ENCODE measurements at regions not wholly inside any gene's neighbourhood (a gene's known extent, or its start where the extent isn't known, plus 50 kb on each side); places are given as distances from the start of the nearest gene placed in this dataset.

DNA sequence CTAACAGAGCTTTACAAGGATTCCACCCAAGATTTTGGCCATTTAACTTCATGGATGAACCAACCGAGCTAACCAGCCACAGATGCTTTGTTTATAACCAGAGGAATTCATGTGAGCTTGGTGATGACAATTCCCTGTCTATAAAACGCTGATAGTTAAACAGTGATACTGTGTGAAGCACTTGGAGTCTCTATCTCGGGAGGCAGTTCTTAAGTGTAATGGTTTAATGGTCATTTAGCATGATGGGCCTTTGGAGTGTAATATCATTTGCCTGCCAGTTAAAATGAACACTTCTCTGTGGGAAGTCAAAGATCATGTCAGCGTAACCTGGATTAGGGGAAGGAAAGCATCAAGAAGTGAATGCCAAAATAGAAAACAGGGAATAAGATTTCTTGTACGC, 368.6 kb upstream of the THRB start:
- TF ChIP-seq CTCF (conservative IDR thresholded peaks at IDR 0.05): no peak
- no peak for TF ChIP-seq EZH2 (IDR thresholded peaks at IDR 0.05; ENCODE audit: low read depth)

All from PC-9 (cell line).